Neural cell (in vitro differentiated cells): ENCODE measurements at regions not wholly inside any gene's neighbourhood (a gene's known extent, or its start where the extent isn't known, plus 50 kb on each side); places are given as distances from the start of the nearest gene placed in this dataset.

Experiments used
- H2AFZ ChIP-seq: fragments of 200-600, 300-800 bp; sonication (generic), shearing (Covaris generic); 2 replicates; pipeline ENCODE4 v1.6.0; 2014; ENCODE audit warnings: low read depth, mild to moderate bottlenecking, antibody characterized with exemption, low read length, moderate library complexity
- H3F3A ChIP-seq: fragments of 200-600 bp; shearing (Covaris generic); 2 replicates; pipeline ENCODE4 v1.6.1; 2016; ENCODE audit warnings: mild to moderate bottlenecking, moderate library complexity, mixed read lengths, antibody characterized with exemption, low read length; ENCODE audit not compliant: insufficient read depth, poor library complexity, severe bottlenecking
- H3K27ac ChIP-seq: fragments of 200-600, 300-800 bp; sonication (generic), shearing (Covaris generic); 2 replicates; pipeline ENCODE4 v1.5.1; 2014; ENCODE audit warnings: mild to moderate bottlenecking, low read length, moderate library complexity
- H3K27me3 ChIP-seq: fragments of 300-800, 200-600 bp; sonication (generic), shearing (Covaris generic); 2 replicates; pipeline ENCODE4 v1.6.0; 2014; ENCODE audit warnings: mild to moderate bottlenecking, low read depth, low read length, moderate library complexity; ENCODE audit not compliant: insufficient read depth
- H3K36me3 ChIP-seq: fragments of 300-800, 200-600 bp; sonication (generic), shearing (Covaris generic); 2 replicates; pipeline ENCODE4 v1.5.1; 2014; ENCODE audit warnings: mild to moderate bottlenecking, antibody characterized with exemption, low read length, moderate library complexity; ENCODE audit not compliant: insufficient read depth
- H3K4me2 ChIP-seq: fragments of 300-800, 200-600 bp; sonication (generic), shearing (Covaris generic); 2 replicates; pipeline ENCODE4 v1.6.0; 2014; ENCODE audit warnings: mild to moderate bottlenecking, low read length
- H3K4me3 ChIP-seq: fragments of 300-800, 200-600 bp; sonication (generic), shearing (Covaris generic); 2 replicates; pipeline ENCODE4 v1.5.1; 2014; ENCODE audit warnings: mild to moderate bottlenecking, low read length, moderate library complexity
- H3K79me2 ChIP-seq: fragments of 200-600 bp; shearing (Covaris generic); replicated peaks from 2 replicates; pipeline ENCODE4 v1.6.0; 2014; ENCODE audit warnings: mild to moderate bottlenecking, low read length, moderate library complexity; ENCODE audit not compliant: insufficient read depth
- H3K9ac ChIP-seq: fragments of 300-800, 200-600 bp; sonication (generic), shearing (Covaris generic); 2 replicates; pipeline ENCODE4 v1.6.1; 2016; ENCODE audit warnings: mild to moderate bottlenecking, low read length, mixed read lengths
- H3K9me2 ChIP-seq: fragments of 200-600 bp; shearing (Covaris generic); 2 replicates; pipeline ENCODE4 v1.6.1; 2016; ENCODE audit warnings: mild to moderate bottlenecking, low read length, mixed read lengths; ENCODE audit not compliant: insufficient read depth
- H3K9me3 ChIP-seq: fragments of 200-600, 300-800 bp; sonication (generic), shearing (Covaris generic); 2 replicates; pipeline ENCODE4 v1.6.1; 2016; ENCODE audit warnings: mild to moderate bottlenecking, mixed run types, low read length, moderate library complexity, mixed read lengths
- H4K20me1 ChIP-seq: fragments of 200-600 bp; shearing (Covaris generic); 2 replicates; pipeline ENCODE4 v1.6.1; 2016; ENCODE audit warnings: mild to moderate bottlenecking, mixed run types; ENCODE audit not compliant: insufficient read depth
- CTCF ChIP-seq: fragments of 450-650 bp; IDR thresholded peaks from 2 replicates; pipeline ENCODE4 v1.5.1; 2014; ENCODE audit warnings: antibody characterized with exemption, mild to moderate bottlenecking, moderate library complexity; ENCODE audit not compliant: poor library complexity, severe bottlenecking
- EP300 ChIP-seq: fragments of 450-650 bp; conservative IDR thresholded peaks from 2 replicates; pipeline ENCODE4 v1.6.1; 2014; ENCODE audit warnings: antibody characterized with exemption, mild to moderate bottlenecking, moderate library complexity; ENCODE audit not compliant: poor library complexity, severe bottlenecking
- EZH2 ChIP-seq: fragments of 200-600, 300-800 bp; shearing (Covaris generic), sonication (generic); IDR thresholded peaks from 2 replicates; pipeline ENCODE4 v1.6.1; 2014; ENCODE audit warnings: antibody characterized with exemption, low read length, borderline replicate concordance, mild to moderate bottlenecking; ENCODE audit not compliant: insufficient read depth, poor library complexity, severe bottlenecking
- MXI1 ChIP-seq: fragments of 450-650 bp; conservative IDR thresholded peaks from 2 replicates; pipeline ENCODE4 v1.6.1; 2014; ENCODE audit warnings: antibody characterized with exemption, mild to moderate bottlenecking; ENCODE audit not compliant: poor library complexity, severe bottlenecking
- POLR2AphosphoS5 ChIP-seq: IDR thresholded peaks from 2 replicates; pipeline ENCODE4 v1.6.1; 2012
- RAD21 ChIP-seq: fragments of 450-650 bp; conservative IDR thresholded peaks from 2 replicates; pipeline ENCODE4 v1.6.1; 2014; ENCODE audit warnings: antibody characterized with exemption, mild to moderate bottlenecking, moderate library complexity
- SMC3 ChIP-seq: fragments of 450-650 bp; conservative IDR thresholded peaks from 2 replicates; pipeline ENCODE4 v1.6.1; 2014; ENCODE audit warnings: antibody characterized with exemption, mild to moderate bottlenecking, moderate library complexity; ENCODE audit not compliant: poor library complexity
- TAF1 ChIP-seq: IDR thresholded peaks from 2 replicates; pipeline ENCODE4 v1.6.1; 2012; ENCODE audit warnings: low read depth
- TF ChIP-seq, protein P1 (sequence below): IDR thresholded peaks from 2 replicates; pipeline ENCODE4 v1.6.1; 2012; ENCODE audit warnings: borderline replicate concordance

DNA sequence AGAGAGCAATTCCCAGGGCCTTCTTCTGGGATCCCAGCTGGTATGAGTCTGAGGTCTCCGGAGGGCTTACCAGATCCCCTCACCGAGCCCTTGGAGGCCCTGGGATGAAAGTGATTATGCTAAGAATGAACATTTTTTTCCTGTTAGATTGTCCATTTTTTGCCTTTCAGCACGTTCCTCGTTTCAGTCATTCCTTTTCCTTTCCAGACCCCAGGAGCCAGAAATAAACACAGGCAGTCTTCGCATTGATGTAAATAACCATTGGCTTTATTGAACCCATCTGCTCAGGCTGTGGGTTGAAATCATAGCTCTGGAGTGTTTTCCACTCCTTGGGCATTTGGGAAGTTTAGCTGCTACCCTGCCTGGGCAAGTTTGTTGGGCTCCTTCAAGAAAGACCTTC is 320.9 kb upstream of the AUTS2 start:
- H3K27me3 ChIP-seq: no peaks in the 10 kb centered on the region
- no peak overlapping the region for H3K4me2 ChIP-seq
- H3F3A ChIP-seq: no peaks in the 10 kb centered on the region
- H3K79me2 ChIP-seq: no peaks in the 10 kb centered on the region
- no peaks in the 10 kb centered on the region for H3K36me3 ChIP-seq
- H4K20me1 ChIP-seq: no peaks in the 10 kb centered on the region
- no peak overlapping the region for H3K27ac ChIP-seq
- H3K9me3 ChIP-seq: no peaks in the 10 kb centered on the region
- no peaks in the 10 kb centered on the region for H3K9me2 ChIP-seq
- H2AFZ ChIP-seq: no peak overlapping the region
- TF ChIP-seq POLR2AphosphoS5 (no peak), SMC3 (no peak), RAD21 (no peak), EP300 (no peak), MXI1 (no peak), CTCF (no peak), TAF1 (no peak), EZH2 (no peak)
- TF ChIP-seq, protein P1, sequence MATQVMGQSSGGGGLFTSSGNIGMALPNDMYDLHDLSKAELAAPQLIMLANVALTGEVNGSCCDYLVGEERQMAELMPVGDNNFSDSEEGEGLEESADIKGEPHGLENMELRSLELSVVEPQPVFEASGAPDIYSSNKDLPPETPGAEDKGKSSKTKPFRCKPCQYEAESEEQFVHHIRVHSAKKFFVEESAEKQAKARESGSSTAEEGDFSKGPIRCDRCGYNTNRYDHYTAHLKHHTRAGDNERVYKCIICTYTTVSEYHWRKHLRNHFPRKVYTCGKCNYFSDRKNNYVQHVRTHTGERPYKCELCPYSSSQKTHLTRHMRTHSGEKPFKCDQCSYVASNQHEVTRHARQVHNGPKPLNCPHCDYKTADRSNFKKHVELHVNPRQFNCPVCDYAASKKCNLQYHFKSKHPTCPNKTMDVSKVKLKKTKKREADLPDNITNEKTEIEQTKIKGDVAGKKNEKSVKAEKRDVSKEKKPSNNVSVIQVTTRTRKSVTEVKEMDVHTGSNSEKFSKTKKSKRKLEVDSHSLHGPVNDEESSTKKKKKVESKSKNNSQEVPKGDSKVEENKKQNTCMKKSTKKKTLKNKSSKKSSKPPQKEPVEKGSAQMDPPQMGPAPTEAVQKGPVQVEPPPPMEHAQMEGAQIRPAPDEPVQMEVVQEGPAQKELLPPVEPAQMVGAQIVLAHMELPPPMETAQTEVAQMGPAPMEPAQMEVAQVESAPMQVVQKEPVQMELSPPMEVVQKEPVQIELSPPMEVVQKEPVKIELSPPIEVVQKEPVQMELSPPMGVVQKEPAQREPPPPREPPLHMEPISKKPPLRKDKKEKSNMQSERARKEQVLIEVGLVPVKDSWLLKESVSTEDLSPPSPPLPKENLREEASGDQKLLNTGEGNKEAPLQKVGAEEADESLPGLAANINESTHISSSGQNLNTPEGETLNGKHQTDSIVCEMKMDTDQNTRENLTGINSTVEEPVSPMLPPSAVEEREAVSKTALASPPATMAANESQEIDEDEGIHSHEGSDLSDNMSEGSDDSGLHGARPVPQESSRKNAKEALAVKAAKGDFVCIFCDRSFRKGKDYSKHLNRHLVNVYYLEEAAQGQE: no peak
- no peak overlapping the region for H3K4me3 ChIP-seq
- no peak overlapping the region for H3K9ac ChIP-seq

GRCh38 chr7:69282946-69283345 is 315.3 kb upstream of the AUTS2 start:
- TF ChIP-seq RAD21: no peak
- TF ChIP-seq EP300: no peak
- TF ChIP-seq POLR2AphosphoS5: no peak
- TF ChIP-seq, protein P1: no peak
- no peak for TF ChIP-seq EZH2
- no peak for TF ChIP-seq MXI1
- no peaks in the 10 kb centered on the region for H3K9me2 ChIP-seq
- no peaks in the 10 kb centered on the region for H3F3A ChIP-seq
- H3K4me2 ChIP-seq: no peak overlapping the region
- no peaks in the 10 kb centered on the region for H3K79me2 ChIP-seq
- no peaks in the 10 kb centered on the region for H3K36me3 ChIP-seq
- H3K9me3 ChIP-seq: no peaks in the 10 kb centered on the region
- no peak overlapping the region for H3K9ac ChIP-seq
- no peak overlapping the region for H3K4me3 ChIP-seq
- H4K20me1 ChIP-seq: no peaks in the 10 kb centered on the region
- no peak overlapping the region for H2AFZ ChIP-seq
- H3K27me3 ChIP-seq: no peaks in the 10 kb centered on the region
- H3K27ac ChIP-seq: no peak overlapping the region
